ENCODE measurements at regions not wholly inside any gene's neighbourhood (a gene's known extent, or its start where the extent isn't known, plus 50 kb on each side); places are given as distances from the start of the nearest gene placed in this dataset.

GRCh38 chr2:52463457-52463856, 1304.1 kb upstream of the CHAC2 start:
- WGBS = 89% methylated on average over 3 of the region's 3 CpGs
- H3K9me3 ChIP-seq (ENCODE audit: insufficient read depth, low read depth, low read length) = no peaks in the 10 kb centered on the region
- no peaks in the 10 kb centered on the region for H3K27me3 ChIP-seq (ENCODE audit: insufficient read depth, low read length)
- no peak overlapping the region for H3K4me3 ChIP-seq (ENCODE audit: low read length)
- no peaks in the 10 kb centered on the region for H3K36me3 ChIP-seq (ENCODE audit: insufficient read depth, low read length)
- peaks cover 14% of the 10 kb centered on the region for H3K4me1 ChIP-seq (ENCODE audit: insufficient read depth, low read length)
- H3K9ac ChIP-seq (ENCODE audit: low read depth, low read length) = no peak overlapping the region
- no peak overlapping the region for H3K27ac ChIP-seq (ENCODE audit: low read depth, low read length)

GRCh38 chr2:52456561-52457377, 1310.8 kb upstream of the CHAC2 start:
- 63% methylated on average over 3 of the region's 4 CpGs for WGBS

GRCh38 chr2:52454962-52455361, 1312.6 kb upstream of the CHAC2 start:
- no peak overlapping the region for H3K9ac ChIP-seq (ENCODE audit: low read depth, low read length)
- no peaks in the 10 kb centered on the region for H3K9me3 ChIP-seq (ENCODE audit: insufficient read depth, low read depth, low read length)
- no peak overlapping the region for H3K4me3 ChIP-seq (ENCODE audit: low read length)
- no peaks in the 10 kb centered on the region for H3K36me3 ChIP-seq (ENCODE audit: insufficient read depth, low read length)
- H3K27ac ChIP-seq (ENCODE audit: low read depth, low read length) = no peak overlapping the region
- no peaks in the 10 kb centered on the region for H3K27me3 ChIP-seq (ENCODE audit: insufficient read depth, low read length)
- peaks cover 23% of the 10 kb centered on the region for H3K4me1 ChIP-seq (ENCODE audit: insufficient read depth, low read length)

More at GRCh38 chr2:52456561-52457377, 1310.8 kb upstream of the CHAC2 start:
- 0 out of 2 replicates have a peak overlapping the region, but pooled peaks have one; percentile 2 for H3K9ac ChIP-seq (ENCODE audit: low read depth, low read length)
- peaks cover 23% of the 10 kb centered on the region for H3K4me1 ChIP-seq (ENCODE audit: insufficient read depth, low read length)
- no peaks in the 10 kb centered on the region for H3K36me3 ChIP-seq (ENCODE audit: insufficient read depth, low read length)
- H3K27me3 ChIP-seq (ENCODE audit: insufficient read depth, low read length) = no peaks in the 10 kb centered on the region
- peak overlapping the region; percentile 29 for H3K27ac ChIP-seq (ENCODE audit: low read depth, low read length)
- no peaks in the 10 kb centered on the region for H3K9me3 ChIP-seq (ENCODE audit: insufficient read depth, low read depth, low read length)
- no peak overlapping the region for H3K4me3 ChIP-seq (ENCODE audit: low read length)

GRCh38 chr2:52452201-52452600, 1315.4 kb upstream of the CHAC2 start:
- Histone ChIP-seq H3K36me3 (ENCODE audit: insufficient read depth, low read length) (no peaks in the 10 kb centered on the region), H3K4me1 (ENCODE audit: insufficient read depth, low read length) (peaks cover 14% of the 10 kb centered on the region; the same call in 1 of the 2 replicates), H3K9ac (ENCODE audit: low read depth, low read length) (no peak overlapping the region), H3K27me3 (ENCODE audit: insufficient read depth, low read length) (no peaks in the 10 kb centered on the region), H3K27ac (ENCODE audit: low read depth, low read length) (no peak overlapping the region), H3K9me3 (ENCODE audit: insufficient read depth, low read depth, low read length) (no peaks in the 10 kb centered on the region), H3K4me3 (ENCODE audit: low read length) (no peak overlapping the region)
- WGBS = 96% methylated on average over 4 of the region's 4 CpGs

GRCh38 chr2:52445686-52446085, 1321.9 kb upstream of the CHAC2 start:
- Histone ChIP-seq H3K27me3 (ENCODE audit: insufficient read depth, low read length) (no peaks in the 10 kb centered on the region), H3K36me3 (ENCODE audit: insufficient read depth, low read length) (no peaks in the 10 kb centered on the region)

GRCh38 chr2:52431352-52431760, 1336.2 kb upstream of the CHAC2 start:
- H3K27me3 ChIP-seq (ENCODE audit: insufficient read depth, low read length) = no peaks in the 10 kb centered on the region
- H3K27ac ChIP-seq (ENCODE audit: low read depth, low read length) = no peak overlapping the region
- no peak overlapping the region for H3K4me3 ChIP-seq (ENCODE audit: low read length)
- H3K4me1 ChIP-seq (ENCODE audit: insufficient read depth, low read length) = peaks cover 6% of the 10 kb centered on the region; the same call in 1 of the 2 replicates
- H3K9ac ChIP-seq (ENCODE audit: low read depth, low read length) = no peak overlapping the region
- no peaks in the 10 kb centered on the region for H3K36me3 ChIP-seq (ENCODE audit: insufficient read depth, low read length)
- 96% methylated on average over 12 of the region's 12 CpGs for WGBS
- H3K9me3 ChIP-seq (ENCODE audit: insufficient read depth, low read depth, low read length) = 0 out of 2 replicates have a peak, but pooled peaks cover 3% of the 10 kb centered on the region

More at GRCh38 chr2:52445686-52446085, 1321.9 kb upstream of the CHAC2 start:
- H3K4me1 ChIP-seq (ENCODE audit: insufficient read depth, low read length) = peaks cover 4% of the 10 kb centered on the region; the same call in 1 of the 2 replicates
- H3K9me3 ChIP-seq (ENCODE audit: insufficient read depth, low read depth, low read length) = no peaks in the 10 kb centered on the region
- no peak overlapping the region for H3K9ac ChIP-seq (ENCODE audit: low read depth, low read length)
- no peak overlapping the region for H3K27ac ChIP-seq (ENCODE audit: low read depth, low read length)
- H3K4me3 ChIP-seq (ENCODE audit: low read length) = no peak overlapping the region

- Histone ChIP-seq H3K27me3 (ENCODE audit: insufficient read depth, low read length) (no peaks in the 10 kb centered on the region), H3K36me3 (ENCODE audit: insufficient read depth, low read length) (no peaks in the 10 kb centered on the region), H3K4me1 (ENCODE audit: insufficient read depth, low read length) (peaks cover 6% of the 10 kb centered on the region; the same call in 1 of the 2 replicates), H3K9me3 (ENCODE audit: insufficient read depth, low read depth, low read length) (0 out of 2 replicates have a peak, but pooled peaks cover 3% of the 10 kb centered on the region), H3K9ac (ENCODE audit: low read depth, low read length) (no peak overlapping the region), H3K27ac (ENCODE audit: low read depth, low read length) (no peak overlapping the region), H3K4me3 (ENCODE audit: low read length) (no peak overlapping the region)
- WGBS = 83% methylated on average over 2 of the region's 3 CpGs
Observed at GRCh38 chr2:52429740-52430139, 1337.9 kb upstream of the CHAC2 start.

- 93% methylated on average over 2 of the region's 2 CpGs for WGBS
- 0 out of 2 replicates have a peak, but pooled peaks cover 3% of the 10 kb centered on the region for H3K9me3 ChIP-seq (ENCODE audit: insufficient read depth, low read depth, low read length)
- no peak overlapping the region for H3K9ac ChIP-seq (ENCODE audit: low read depth, low read length)
- no peaks in the 10 kb centered on the region for H3K27me3 ChIP-seq (ENCODE audit: insufficient read depth, low read length)
- H3K4me3 ChIP-seq (ENCODE audit: low read length) = no peak overlapping the region
- no peaks in the 10 kb centered on the region for H3K36me3 ChIP-seq (ENCODE audit: insufficient read depth, low read length)
- no peak overlapping the region for H3K27ac ChIP-seq (ENCODE audit: low read depth, low read length)
- peaks cover 6% of the 10 kb centered on the region for H3K4me1 ChIP-seq (ENCODE audit: insufficient read depth, low read length)
Observed at GRCh38 chr2:52429171-52429570, 1338.4 kb upstream of the CHAC2 start.

GRCh38 chr2:52428224-52428623, 1339.4 kb upstream of the CHAC2 start:
- WGBS = 74% methylated on average over 2 of the region's 2 CpGs
- H3K9me3 ChIP-seq (ENCODE audit: insufficient read depth, low read depth, low read length) = 0 out of 2 replicates have a peak, but pooled peaks cover 3% of the 10 kb centered on the region
- no peak overlapping the region for H3K27ac ChIP-seq (ENCODE audit: low read depth, low read length)
- H3K4me1 ChIP-seq (ENCODE audit: insufficient read depth, low read length) = peaks cover 13% of the 10 kb centered on the region
- H3K4me3 ChIP-seq (ENCODE audit: low read length) = no peak overlapping the region
- no peaks in the 10 kb centered on the region for H3K36me3 ChIP-seq (ENCODE audit: insufficient read depth, low read length)
- no peak overlapping the region for H3K9ac ChIP-seq (ENCODE audit: low read depth, low read length)
- H3K27me3 ChIP-seq (ENCODE audit: insufficient read depth, low read length) = no peaks in the 10 kb centered on the region

GRCh38 chr2:52423655-52424054, 1343.9 kb upstream of the CHAC2 start:
- Histone ChIP-seq H3K36me3 (ENCODE audit: insufficient read depth, low read length) (0 out of 2 replicates have a peak, but pooled peaks cover 3% of the 10 kb centered on the region), H3K4me1 (ENCODE audit: insufficient read depth, low read length) (peaks cover 10% of the 10 kb centered on the region), H3K27me3 (ENCODE audit: insufficient read depth, low read length) (no peaks in the 10 kb centered on the region), H3K27ac (ENCODE audit: low read depth, low read length) (no peak overlapping the region), H3K9ac (ENCODE audit: low read depth, low read length) (no peak overlapping the region), H3K4me3 (ENCODE audit: low read length) (no peak overlapping the region), H3K9me3 (ENCODE audit: insufficient read depth, low read depth, low read length) (peaks cover 16% of the 10 kb centered on the region)
- 61% methylated on average over 2 of the region's 2 CpGs for WGBS

- 100% methylated on average over 1 of the region's 1 CpG for WGBS
- H3K9ac ChIP-seq (ENCODE audit: low read depth, low read length) = no peak overlapping the region
Observed at GRCh38 chr2:52423111-52423510, 1344.5 kb upstream of the CHAC2 start.

More at GRCh38 chr2:52423111-52423510, 1344.5 kb upstream of the CHAC2 start:
- H3K27ac ChIP-seq (ENCODE audit: low read depth, low read length) = no peak overlapping the region
- H3K9me3 ChIP-seq (ENCODE audit: insufficient read depth, low read depth, low read length) = peaks cover 21% of the 10 kb centered on the region
- 0 out of 2 replicates have a peak, but pooled peaks cover 3% of the 10 kb centered on the region for H3K36me3 ChIP-seq (ENCODE audit: insufficient read depth, low read length)
- peaks cover 7% of the 10 kb centered on the region for H3K4me1 ChIP-seq (ENCODE audit: insufficient read depth, low read length)
- no peaks in the 10 kb centered on the region for H3K27me3 ChIP-seq (ENCODE audit: insufficient read depth, low read length)
- no peak overlapping the region for H3K4me3 ChIP-seq (ENCODE audit: low read length)
